H9 (cell line): ENCODE measurements at regions not wholly inside any gene's neighbourhood (a gene's known extent, or its start where the extent isn't known, plus 50 kb on each side); places are given as distances from the start of the nearest gene placed in this dataset.

Experiments used
- DNase-seq: peaks from one replicate; pipeline ENCODE4 v3.0.0-alpha.2; 2017
- H2AFZ ChIP-seq: one replicate; pipeline ENCODE4 v1.6.1; 2013; ENCODE audit warnings: mild to moderate bottlenecking, low read length, control low read depth, moderate library complexity
- H2AK5ac ChIP-seq: 2 replicates; pipeline ENCODE4 v1.6.1; 2013; ENCODE audit warnings: low read length, control low read depth, mixed read lengths; ENCODE audit not compliant: insufficient read length
- H2BK120ac ChIP-seq: one replicate; pipeline ENCODE4 v1.6.1; 2013; ENCODE audit warnings: low read depth, mild to moderate bottlenecking, low read length, control low read depth, inconsistent platforms; ENCODE audit not compliant: poor library complexity, severe bottlenecking
- H2BK12ac ChIP-seq: 2 replicates; pipeline ENCODE4 v1.6.1; 2013; ENCODE audit warnings: low read length, control low read depth, mixed read lengths, low read depth; ENCODE audit not compliant: insufficient read length
- H2BK15ac ChIP-seq: 2 replicates; pipeline ENCODE4 v1.6.1; 2013; ENCODE audit warnings: low read depth, low read length, control low read depth
- H2BK20ac ChIP-seq: one replicate; pipeline ENCODE4 v1.6.1; 2013; ENCODE audit warnings: low read depth, mild to moderate bottlenecking, low read length, control low read depth, inconsistent platforms; ENCODE audit not compliant: poor library complexity, severe bottlenecking
- H2BK5ac ChIP-seq: 2 replicates; pipeline ENCODE4 v1.6.1; 2013; ENCODE audit warnings: low read length, control low read depth, mixed read lengths; ENCODE audit not compliant: insufficient read length
- H3K14ac ChIP-seq: 2 replicates; pipeline ENCODE4 v1.6.1; 2013; ENCODE audit warnings: low read length, control low read depth; ENCODE audit not compliant: insufficient read depth
- H3K18ac ChIP-seq: 2 replicates; pipeline ENCODE4 v1.6.1; 2013; ENCODE audit warnings: low read depth, mild to moderate bottlenecking, mixed read lengths, low read length, control low read depth; ENCODE audit not compliant: insufficient read length
- H3K23ac ChIP-seq: 2 replicates; pipeline ENCODE4 v1.6.1; 2013; ENCODE audit warnings: low read length, control low read depth, mixed read lengths, low read depth; ENCODE audit not compliant: insufficient read length
- H3K23me2 ChIP-seq: 2 replicates; pipeline ENCODE4 v1.6.1; 2013; ENCODE audit warnings: low read depth, mild to moderate bottlenecking, mixed read lengths, low read length, control low read depth; ENCODE audit not compliant: insufficient read length, poor library complexity, severe bottlenecking
- H3K27ac ChIP-seq: 2 replicates; pipeline ENCODE4 v1.5.1; 2013; ENCODE audit warnings: low read length, control low read depth, mixed read lengths, low read depth; ENCODE audit not compliant: insufficient read length
- H3K27me3 ChIP-seq: 2 replicates; pipeline ENCODE4 v1.6.1; 2013; ENCODE audit warnings: low read length, control low read depth, inconsistent platforms; ENCODE audit not compliant: insufficient read depth
- H3K4ac ChIP-seq: 2 replicates; pipeline ENCODE4 v1.6.1; 2013; ENCODE audit warnings: low read depth, mild to moderate bottlenecking, control low read depth, inconsistent platforms, low read length, moderate library complexity
- H3K4me1 ChIP-seq: 2 replicates; pipeline ENCODE4 v1.6.1; 2013; ENCODE audit warnings: low read length, control low read depth, inconsistent platforms; ENCODE audit not compliant: insufficient read depth
- H3K4me2 ChIP-seq: 2 replicates; pipeline ENCODE4 v1.6.1; 2013; ENCODE audit warnings: low read length, control low read depth, mixed read lengths; ENCODE audit not compliant: insufficient read length, insufficient read depth
- H3K56ac ChIP-seq: 2 replicates; pipeline ENCODE4 v1.6.1; 2013; ENCODE audit warnings: low read depth, mild to moderate bottlenecking, mixed read lengths, low read length, control low read depth; ENCODE audit not compliant: insufficient read length
- H3K79me1 ChIP-seq: 2 replicates; pipeline ENCODE4 v1.6.1; 2013; ENCODE audit warnings: low read depth, mild to moderate bottlenecking, moderate library complexity, low read length, control low read depth, inconsistent platforms; ENCODE audit not compliant: insufficient read depth, poor library complexity, severe bottlenecking
- H3K79me2 ChIP-seq: 2 replicates; pipeline ENCODE4 v1.6.1; 2013; ENCODE audit warnings: low read length, control low read depth, inconsistent platforms; ENCODE audit not compliant: insufficient read depth
- H3K9ac ChIP-seq: 2 replicates; pipeline ENCODE4 v1.6.1; 2013; ENCODE audit warnings: low read length, control low read depth, mixed read lengths; ENCODE audit not compliant: insufficient read length; ENCODE audit errors: extremely low read depth
- H3K9me3 ChIP-seq: one replicate; pipeline ENCODE4 v1.6.1; 2013; ENCODE audit warnings: low read depth, low read length, inconsistent platforms; ENCODE audit not compliant: control insufficient read depth
- H3T11ph ChIP-seq: one replicate; pipeline ENCODE4 v1.6.1; 2013; ENCODE audit warnings: mild to moderate bottlenecking, low read length, control low read depth, inconsistent platforms
- H4K20me1 ChIP-seq: one replicate; pipeline ENCODE4 v1.6.1; 2013; ENCODE audit not compliant: control insufficient read depth, insufficient read length, insufficient read depth
- H4K5ac ChIP-seq: 2 replicates; pipeline ENCODE4 v1.6.1; 2013; ENCODE audit warnings: low read depth, mild to moderate bottlenecking, mixed read lengths, low read length, control low read depth; ENCODE audit not compliant: insufficient read length
- H4K8ac ChIP-seq: replicated peaks from 2 replicates; pipeline ENCODE4 v1.6.1; 2013; ENCODE audit warnings: low read length, control low read depth, mixed read lengths, low read depth; ENCODE audit not compliant: insufficient read length
- H4K91ac ChIP-seq: 2 replicates; pipeline ENCODE4 v1.6.1; 2013; ENCODE audit warnings: low read depth, mild to moderate bottlenecking, moderate library complexity, mixed read lengths, low read length, control low read depth; ENCODE audit not compliant: insufficient read length
- H3K27ac Mint-ChIP-seq, 3 experiments: 2 replicates in 2 of 3; 3 replicates in 1 of 3; pipeline ENCODE4 v1.8.0; 2020 to 2021; ENCODE audit warnings: mixed read lengths in 3 of 3, mild to moderate bottlenecking in 1 of 3, moderate library complexity in 1 of 3
- H3K27me3 Mint-ChIP-seq: 2 replicates; pipeline ENCODE4 v1.8.0; 2021; ENCODE audit warnings: low read depth, mild to moderate bottlenecking, moderate library complexity, mixed read lengths
- H3K36me3 Mint-ChIP-seq, 3 experiments: 2 replicates in 2 of 3; 3 replicates in 1 of 3; pipeline ENCODE4 v1.8.0; 2020 to 2021; ENCODE audit warnings: low read depth in 3 of 3, mixed read lengths in 3 of 3; ENCODE audit not compliant: insufficient read depth in 1 of 3
- H3K4me1 Mint-ChIP-seq, 2 experiments: 2 replicates each; pipeline ENCODE4 v1.8.0; 2020; ENCODE audit warnings: mixed read lengths in 2 of 2
- H3K4me3 Mint-ChIP-seq, 2 experiments: 2 replicates in 1 of 2; 3 replicates in 1 of 2; pipeline ENCODE4 v1.8.0; 2020 to 2021; ENCODE audit warnings: mild to moderate bottlenecking in 2 of 2, mixed read lengths in 2 of 2, moderate library complexity in 1 of 2
- H3K9me3 Mint-ChIP-seq, 2 experiments: 2 replicates in 1 of 2; 3 replicates in 1 of 2; pipeline ENCODE4 v1.8.0; 2020; ENCODE audit warnings: mild to moderate bottlenecking in 2 of 2, mixed read lengths in 2 of 2, moderate library complexity in 1 of 2
- WGBS: extraction: QIAGEN DNeasy Blood & Tissue Kit; methylation state at CpG from one replicate; pipeline ENCODE4 v1.1.7; 2013; ENCODE audit warnings: missing lambda C conversion rate, low lambda C conversion rate, mixed read lengths; ENCODE audit not compliant: insufficient read length; ENCODE audit errors: extremely low coverage; 5-methylcytosine and 5-hydroxymethylcytosine counted together
- TF ChIP-seq, protein P1 (sequence below): fragments of 200-600 bp; sonication (generic); conservative IDR thresholded peaks from 3 replicates; pipeline ENCODE4 v1.8.0; 2021; ENCODE audit warnings: antibody characterized with exemption, mild to moderate bottlenecking

GRCh38 chr17:71710816-71711215 lies 410.0 kb upstream of the SOX9 start:
- Histone ChIP-seq H4K8ac (no peak overlapping the region), H3K4me2 (no peak overlapping the region), H3K79me1 (no peaks in the 10 kb centered on the region), H2BK5ac (no peak overlapping the region), H3K4ac (no peak overlapping the region), H4K20me1 (no peaks in the 10 kb centered on the region), H2BK15ac (no peak overlapping the region), H3K9me3 (no peaks in the 10 kb centered on the region), H2BK12ac (no peak overlapping the region), H2AFZ (no peak overlapping the region), H3T11ph (no peak overlapping the region), H4K91ac (no peak overlapping the region), H3K23me2 (no peaks in the 10 kb centered on the region), H3K9ac (no peak overlapping the region), H3K14ac (no peak overlapping the region), H3K56ac (no peak overlapping the region), H3K79me2 (no peaks in the 10 kb centered on the region), H2BK120ac (no peak overlapping the region), H4K5ac (no peak overlapping the region), H2AK5ac (no peak overlapping the region), H3K4me1 (no peaks in the 10 kb centered on the region; the same call in 1 of the 2 replicates), H3K23ac (no peak overlapping the region), H3K27ac (no peak overlapping the region), H3K27me3 (no peaks in the 10 kb centered on the region), H2BK20ac (no peak overlapping the region), H3K18ac (no peak overlapping the region)
- H3K36me3 Mint-ChIP-seq = no peaks in the 10 kb centered on the region
- peaks cover 4 to 13% of the 10 kb centered on the region in 2 experiments for H3K4me1 Mint-ChIP-seq
- no peaks in the 10 kb centered on the region for H3K27me3 Mint-ChIP-seq
- no peak for DNase-seq
- H3K9me3 Mint-ChIP-seq = no peaks in the 10 kb centered on the region
- H3K4me3 Mint-ChIP-seq = no peak overlapping the region
- no peak overlapping the region for H3K27ac Mint-ChIP-seq
- TF ChIP-seq, protein P1, sequence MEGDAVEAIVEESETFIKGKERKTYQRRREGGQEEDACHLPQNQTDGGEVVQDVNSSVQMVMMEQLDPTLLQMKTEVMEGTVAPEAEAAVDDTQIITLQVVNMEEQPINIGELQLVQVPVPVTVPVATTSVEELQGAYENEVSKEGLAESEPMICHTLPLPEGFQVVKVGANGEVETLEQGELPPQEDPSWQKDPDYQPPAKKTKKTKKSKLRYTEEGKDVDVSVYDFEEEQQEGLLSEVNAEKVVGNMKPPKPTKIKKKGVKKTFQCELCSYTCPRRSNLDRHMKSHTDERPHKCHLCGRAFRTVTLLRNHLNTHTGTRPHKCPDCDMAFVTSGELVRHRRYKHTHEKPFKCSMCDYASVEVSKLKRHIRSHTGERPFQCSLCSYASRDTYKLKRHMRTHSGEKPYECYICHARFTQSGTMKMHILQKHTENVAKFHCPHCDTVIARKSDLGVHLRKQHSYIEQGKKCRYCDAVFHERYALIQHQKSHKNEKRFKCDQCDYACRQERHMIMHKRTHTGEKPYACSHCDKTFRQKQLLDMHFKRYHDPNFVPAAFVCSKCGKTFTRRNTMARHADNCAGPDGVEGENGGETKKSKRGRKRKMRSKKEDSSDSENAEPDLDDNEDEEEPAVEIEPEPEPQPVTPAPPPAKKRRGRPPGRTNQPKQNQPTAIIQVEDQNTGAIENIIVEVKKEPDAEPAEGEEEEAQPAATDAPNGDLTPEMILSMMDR = no peak
- no CpG with 5 or more reads among the region's 1 CpG for WGBS
